HepG2 (cell line): ENCODE measurements at regions not wholly inside any gene's neighbourhood (a gene's known extent, or its start where the extent isn't known, plus 50 kb on each side); places are given as distances from the start of the nearest gene placed in this dataset.

Source experiments
- ATAC-seq: fragments of 200-7000 bp; cut with Tn5 transposase; 3 replicates; pipeline ENCODE4 v1.9.1; 2020; ENCODE audit warnings: mild to moderate bottlenecking, moderate library complexity
- BruUV-seq: library from RNA; stranded (reverse); fragments of 400-500 nt; replicated peaks from 2 replicates; lab custom pipeline; 2021; lab: Mats Ljungman, UMichigan
- CTCF ChIA-PET: fragments of 300-600 bp; formaldehyde crosslinking; extraction: SDS; loops from one replicate; lab custom pipeline; 2021; ENCODE audit warnings: low total read pairs, inconsistent platforms, low intra/inter-chr PET ratio; lab: Yijun Ruan, JAX
- POLR2A ChIA-PET: fragments of 350-600 bp; sonication (Branson Sonifier 250); formaldehyde crosslinking; loops from one replicate; lab custom pipeline; 2020; ENCODE audit warnings: antibody characterized with exemption, inconsistent platforms; lab: Yijun Ruan, JAX
- DNase-seq: peaks from one replicate; pipeline ENCODE4 v3.0.0-alpha.2; 2015; ENCODE audit warnings: low spot score
- FAIRE-seq: peaks from 3 replicates; lab custom pipeline; 2011; peaks lifted over from hg19 to GRCh38; lab: Jason Lieb, UNC
- H2AFZ ChIP-seq: one replicate; pipeline ENCODE4 v1.6.1; 2011; ENCODE audit warnings: low read length, inconsistent platforms
- H3K27ac ChIP-seq: fragments of 300-600 bp; 3 replicates; pipeline ENCODE4 v1.8.0; 2011; ENCODE audit warnings: mixed run types, mild to moderate bottlenecking, mixed read lengths, low read length, inconsistent platforms; ENCODE audit not compliant: insufficient read depth; ENCODE audit errors: extremely low read length
- H3K27me3 ChIP-seq, 2 experiments: fragments of 200-600 bp in 1 of 2; 2 replicates in 1 of 2; 3 replicates in 1 of 2; pipeline versions ENCODE4 v1.6.0 to v1.8.0; 2011; ENCODE audit warnings: low read length in 2 of 2, mild to moderate bottlenecking in 2 of 2, moderate library complexity in 2 of 2, inconsistent platforms in 1 of 2; ENCODE audit not compliant: insufficient read depth in 2 of 2, control insufficient read depth in 1 of 2
- H3K36me3 ChIP-seq, 2 experiments: fragments of 200-600 bp in 1 of 2; replicated peaks in 1 of 2; 2 replicates in 1 of 2; 3 replicates in 1 of 2; pipeline versions ENCODE4 v1.5.1 to v1.8.0; 2011; ENCODE audit warnings: low read length in 2 of 2, inconsistent platforms in 1 of 2; ENCODE audit not compliant: insufficient read depth in 2 of 2, control insufficient read depth in 1 of 2
- H3K4me1 ChIP-seq: 2 replicates; pipeline ENCODE4 v1.5.1; 2012; ENCODE audit warnings: low read length, inconsistent platforms; ENCODE audit not compliant: insufficient read depth
- H3K4me2 ChIP-seq: 2 replicates; pipeline ENCODE4 v1.6.0; 2011; ENCODE audit warnings: low read depth, low read length, inconsistent platforms
- H3K4me3 ChIP-seq, 3 experiments: fragments of 200-600 bp in 1 of 3; sonication (generic), shearing (Covaris generic) in 1 of 3; replicated peaks in 1 of 3; 2 replicates each; pipeline ENCODE4 v1.5.1; 2011 to 2016; ENCODE audit warnings: low read length in 3 of 3, inconsistent platforms in 2 of 3, low read depth in 2 of 3, mild to moderate bottlenecking in 2 of 3, control low read depth in 1 of 3, mixed read lengths in 1 of 3; ENCODE audit not compliant: insufficient read depth in 1 of 3
- H3K79me2 ChIP-seq: one replicate; pipeline ENCODE4 v1.6.1; 2011; ENCODE audit warnings: low read length, inconsistent platforms; ENCODE audit not compliant: insufficient read depth
- H3K9ac ChIP-seq: 2 replicates; pipeline ENCODE4 v1.6.0; 2011; ENCODE audit warnings: mild to moderate bottlenecking, low read depth, low read length, inconsistent platforms; ENCODE audit not compliant: insufficient read depth
- H3K9me3 ChIP-seq: 2 replicates; pipeline ENCODE4 v1.5.1; 2012; ENCODE audit warnings: mild to moderate bottlenecking, low read length
- H4K20me1 ChIP-seq: 2 replicates; pipeline ENCODE4 v1.6.0; 2011; ENCODE audit warnings: inconsistent platforms, mild to moderate bottlenecking, low read length, moderate library complexity; ENCODE audit not compliant: insufficient read depth
- BCL3 ChIP-seq: sonication (generic); formaldehyde crosslinking; IDR thresholded peaks from 2 replicates; pipeline ENCODE4 v1.5.1; 2020; ENCODE audit warnings: mild to moderate bottlenecking, missing genetic modification reagents, moderate library complexity
- CREM ChIP-seq, 2 experiments: sonication (generic) in 1 of 2; formaldehyde crosslinking in 1 of 2; IDR thresholded peaks; 2 replicates each; pipeline versions ENCODE4 v1.4.0 to v1.6.1; 2016 to 2020; ENCODE audit warnings: antibody characterized with exemption in 1 of 2, mild to moderate bottlenecking in 1 of 2, missing genetic modification reagents in 1 of 2
- EED ChIP-seq: sonication (generic); formaldehyde crosslinking; IDR thresholded peaks from 2 replicates; pipeline ENCODE4 v1.5.0; 2020; ENCODE audit warnings: mild to moderate bottlenecking, missing genetic modification reagents
- GATAD1 ChIP-seq: IDR thresholded peaks from 2 replicates; pipeline ENCODE4 v1.6.1; 2016; ENCODE audit warnings: missing genetic modification reagents, missing compliant biosample characterization
- HNRNPK ChIP-seq: fragments of 200-400 bp; formaldehyde crosslinking; IDR thresholded peaks from 2 replicates; pipeline ENCODE4 v1.6.1; 2018; ENCODE audit warnings: low read length, low read depth, moderate library complexity, mild to moderate bottlenecking; ENCODE audit not compliant: poor library complexity, severe bottlenecking
- HOXA9 ChIP-seq: sonication (generic); formaldehyde crosslinking; IDR thresholded peaks from 2 replicates; pipeline ENCODE4 v1.8.1; 2022; ENCODE audit warnings: missing genetic modification reagents, mild to moderate bottlenecking, moderate library complexity, borderline replicate concordance
- PHF21A ChIP-seq: sonication (generic); formaldehyde crosslinking; IDR thresholded peaks from 2 replicates; pipeline ENCODE4 v1.5.0; 2020; ENCODE audit warnings: mild to moderate bottlenecking, missing genetic modification reagents
- PTBP1 ChIP-seq: fragments of 200-400 bp; formaldehyde crosslinking; IDR thresholded peaks from 2 replicates; pipeline ENCODE4 v1.6.1; 2018; ENCODE audit warnings: low read length, low read depth; ENCODE audit not compliant: poor library complexity, severe bottlenecking
- SP4 ChIP-seq: sonication (generic); formaldehyde crosslinking; IDR thresholded peaks from 2 replicates; pipeline ENCODE4 v1.8.1; 2023; ENCODE audit warnings: mild to moderate bottlenecking, missing genetic modification reagents
- ZBTB26 ChIP-seq: IDR thresholded peaks from 2 replicates; pipeline ENCODE4 v1.6.1; 2016; ENCODE audit warnings: missing compliant biosample characterization, missing genetic modification reagents, borderline replicate concordance
- ZNF101 ChIP-seq: sonication (generic); formaldehyde crosslinking; IDR thresholded peaks from 2 replicates; pipeline ENCODE4 v1.4.0; 2020; ENCODE audit warnings: mild to moderate bottlenecking, low read depth, missing genetic modification reagents, borderline replicate concordance
- ZNF850 ChIP-seq: sonication (generic); formaldehyde crosslinking; conservative IDR thresholded peaks from 2 replicates; pipeline ENCODE4 v1.9.0; 2021; ENCODE audit warnings: mild to moderate bottlenecking, missing genetic modification reagents
- WGBS: methylation state at CpG from one replicate; pipeline ENCODE4 v1.1.6; 2017; ENCODE audit warnings: low lambda C conversion rate; 5-methylcytosine and 5-hydroxymethylcytosine counted together
- in situ Hi-C: cut with HindIII; loops from 2 replicates; pipeline ENCODE4 v1.10.0; 2017; ENCODE audit warnings: low pct_unique_long_range_greater_than_20kb; ENCODE audit not compliant: extremely low pct_ligation_motif_present
- intact Hi-C: fragments of 100-400 bp; cut with micrococcal nuclease; formaldehyde crosslinking; loops from one replicate; pipeline ENCODE4 v1.10.0; 2022; ENCODE audit not compliant: unreplicated experiment
- TF ChIP-seq, protein P1 (sequence below): sonication (generic); formaldehyde crosslinking; IDR thresholded peaks from 2 replicates; pipeline ENCODE4 v1.8.0; 2022; ENCODE audit warnings: low read depth, missing genetic modification reagents

DNA sequence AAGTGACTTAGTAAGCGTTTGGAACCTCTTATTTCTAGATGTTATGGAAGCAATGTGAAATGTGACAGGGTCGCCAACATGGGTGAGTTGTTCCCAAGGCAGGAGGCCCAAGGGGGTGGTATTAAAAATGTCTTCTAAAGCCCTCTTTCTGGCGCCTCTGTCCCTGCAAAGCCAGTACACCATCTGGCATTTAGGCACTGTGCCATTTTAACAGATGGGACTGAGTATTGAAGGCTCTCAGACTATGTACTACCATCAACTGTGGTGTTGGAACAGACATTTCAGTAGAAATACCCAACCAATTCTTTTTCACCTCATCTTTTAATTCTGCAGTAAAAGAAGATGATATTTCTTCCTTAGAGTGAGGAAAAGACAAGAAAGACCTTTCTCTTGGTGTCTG, 384.5 kb upstream of the MMADHC start:
- CTCF ChIA-PET, result no interaction called here
- intact Hi-C loops, result no loop called here

More for the DNA sequence above, 384.5 kb upstream of the MMADHC start:
- WGBS, result under 1% methylated on average over 3 of the region's 3 CpGs
- Histone ChIP-seq H3K9me3 (peaks cover 9% of the 10 kb centered on the region), H3K4me2 (no peak overlapping the region), H3K9ac (no peak overlapping the region), H3K4me3 (no peak overlapping the region), H2AFZ (no peak overlapping the region), H3K27me3 (no peaks in the 10 kb centered on the region)
- POLR2A ChIA-PET, result no interaction called here
- DNase-seq, result no peak
- TF ChIP-seq SP4 (CRISPR knock-in tag) (no peak), ZNF850 (CRISPR knock-in tag) (no peak), EED (CRISPR knock-in tag) (no peak), ZBTB26 (no peak), GATAD1 (CRISPR knock-in tag) (no peak), PHF21A (no peak), CREM (IDR thresholded peaks at IDR 0.05) (no peak), CREM (CRISPR knock-in tag; IDR thresholded peaks at IDR 0.05) (no peak), PTBP1 (no peak), HOXA9 (CRISPR knock-in tag) (no peak), ZNF101 (CRISPR knock-in tag) (no peak), BCL3 (CRISPR knock-in tag) (no peak), HNRNPK (no peak)
- TF ChIP-seq, protein P1, sequence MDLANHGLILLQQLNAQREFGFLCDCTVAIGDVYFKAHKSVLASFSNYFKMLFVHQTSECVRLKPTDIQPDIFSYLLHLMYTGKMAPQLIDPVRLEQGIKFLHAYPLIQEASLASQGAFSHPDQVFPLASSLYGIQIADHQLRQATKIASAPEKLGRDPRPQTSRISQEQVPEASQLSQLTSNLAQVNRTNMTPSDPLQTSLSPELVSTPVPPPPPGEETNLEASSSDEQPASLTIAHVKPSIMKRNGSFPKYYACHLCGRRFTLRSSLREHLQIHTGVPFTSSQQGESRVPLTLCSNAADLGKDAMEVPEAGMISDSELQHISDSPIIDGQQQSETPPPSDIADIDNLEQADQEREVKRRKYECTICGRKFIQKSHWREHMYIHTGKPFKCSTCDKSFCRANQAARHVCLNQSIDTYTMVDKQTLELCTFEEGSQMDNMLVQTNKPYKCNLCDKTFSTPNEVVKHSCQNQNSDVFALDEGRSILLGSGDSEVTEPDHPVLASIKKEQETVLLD, result no peak
- TF ChIP-seq, all 625 proteins: peak for 0
- Histone ChIP-seq H3K36me3 (no peaks in the 10 kb centered on the region), H4K20me1 (no peaks in the 10 kb centered on the region), H3K79me2 (no peaks in the 10 kb centered on the region), H3K27ac (no peak overlapping the region), H3K4me1 (no peaks in the 10 kb centered on the region)
- in situ Hi-C loops, result no loop called here
- ATAC-seq (no peak), FAIRE-seq (no peak)
- BruUV-seq, result no TSS peak
